CD14-positive monocyte (primary cell): ENCODE measurements at regions not wholly inside any gene's neighbourhood (a gene's known extent, or its start where the extent isn't known, plus 50 kb on each side); places are given as distances from the start of the nearest gene placed in this dataset.

ENCODE experiments used
- DNase-seq, 3 donors: peaks; one replicate each; pipeline ENCODE4 v3.0.0-alpha.2; 2011 to 2022
- H2AFZ ChIP-seq: 2 replicates; pipeline ENCODE4 v1.6.0; 2012; ENCODE audit warnings: mild to moderate bottlenecking, low read depth, low read length, inconsistent platforms; ENCODE audit not compliant: insufficient read depth, poor library complexity, severe bottlenecking
- H3K27ac ChIP-seq, 2 donors: 1 replicate in 1 of 2; 2 replicates in 1 of 2; pipeline ENCODE4 v1.5.1; 2012 to 2013; ENCODE audit warnings: low read length in 2 of 2, control low read depth in 1 of 2, inconsistent platforms in 1 of 2, low read depth in 1 of 2, mild to moderate bottlenecking in 1 of 2
- H3K27me3 ChIP-seq, 2 donors: one replicate each; pipeline versions ENCODE4 v1.6.0 to v1.6.1; 2011 to 2013; ENCODE audit warnings: low read length in 2 of 2; ENCODE audit not compliant: control insufficient read depth in 2 of 2, insufficient read depth in 2 of 2
- H3K36me3 ChIP-seq, 2 donors: replicated peaks in 1 of 2; 1 replicate in 1 of 2; 2 replicates in 1 of 2; pipeline versions ENCODE4 v1.5.1 to v1.6.1; 2012 to 2013; ENCODE audit warnings: low read length in 2 of 2, control low read depth in 1 of 2, inconsistent platforms in 1 of 2, mild to moderate bottlenecking in 1 of 2; ENCODE audit not compliant: insufficient read depth in 2 of 2, control insufficient read depth in 1 of 2
- H3K4me1 ChIP-seq, 2 donors: 1 replicate in 1 of 2; 2 replicates in 1 of 2; pipeline versions ENCODE4 v1.5.1 to v1.6.1; 2012 to 2013; ENCODE audit warnings: low read length in 2 of 2, control low read depth in 1 of 2, inconsistent platforms in 1 of 2, mild to moderate bottlenecking in 1 of 2, moderate library complexity in 1 of 2; ENCODE audit not compliant: insufficient read depth in 2 of 2, control insufficient read depth in 1 of 2
- H3K4me2 ChIP-seq: replicated peaks from 2 replicates; pipeline ENCODE3; 2012; ENCODE audit warnings: low read length, moderate library complexity, mild to moderate bottlenecking; ENCODE audit not compliant: poor library complexity, severe bottlenecking; ENCODE audit errors: extremely low read depth
- H3K4me3 ChIP-seq, 3 experiments: fragments of 200-600 bp in 1 of 3; sonication (generic) in 1 of 3; replicated peaks in 1 of 3; 1 replicate in 2 of 3; 2 replicates in 1 of 3; pipeline ENCODE4 v1.5.1; 2011 to 2013; ENCODE audit warnings: low read length in 3 of 3, mild to moderate bottlenecking in 3 of 3, control low read depth in 2 of 3, low read depth in 2 of 3, inconsistent platforms in 1 of 3, moderate library complexity in 1 of 3
- H3K79me2 ChIP-seq: 2 replicates; pipeline ENCODE4 v1.6.0; 2012; ENCODE audit warnings: mild to moderate bottlenecking, control low read depth, inconsistent platforms, low read length, moderate library complexity; ENCODE audit not compliant: insufficient read depth
- H3K9ac ChIP-seq: 2 replicates; pipeline ENCODE4 v1.6.0; 2017; ENCODE audit warnings: low read length, mild to moderate bottlenecking; ENCODE audit not compliant: insufficient read depth, poor library complexity, severe bottlenecking
- H3K9me3 ChIP-seq, 2 donors: replicated peaks in 1 of 2; 1 replicate in 1 of 2; 2 replicates in 1 of 2; pipeline versions ENCODE4 v1.5.1 to v1.6.1; 2012 to 2013; ENCODE audit warnings: low read length in 2 of 2, control low read depth in 1 of 2; ENCODE audit not compliant: control insufficient read depth in 1 of 2, insufficient read depth in 1 of 2
- H4K20me1 ChIP-seq: 2 replicates; pipeline ENCODE4 v1.6.0; 2012; ENCODE audit warnings: mild to moderate bottlenecking, low read length, control low read depth, moderate library complexity; ENCODE audit not compliant: insufficient read depth
- H3K27ac Mint-ChIP-seq, 7 donors: one replicate each; pipeline ENCODE4 v1.8.0; 2020; ENCODE audit warnings: mild to moderate bottlenecking in 7 of 7, mixed read lengths in 7 of 7, moderate library complexity in 6 of 7, inconsistent platforms in 2 of 7
- H3K27me3 Mint-ChIP-seq, 3 donors: one replicate each; pipeline ENCODE4 v1.8.0; 2021 to 2022; ENCODE audit warnings: low read depth in 3 of 3, mild to moderate bottlenecking in 3 of 3, mixed read lengths in 3 of 3, moderate library complexity in 3 of 3, inconsistent platforms in 1 of 3
- H3K36me3 Mint-ChIP-seq, 2 donors: one replicate each; pipeline ENCODE4 v1.8.0; 2020; ENCODE audit warnings: mixed read lengths in 2 of 2, inconsistent platforms in 1 of 2, mild to moderate bottlenecking in 1 of 2
- H3K4me1 Mint-ChIP-seq: one replicate; pipeline ENCODE4 v1.8.0; 2020; ENCODE audit warnings: mild to moderate bottlenecking, mixed read lengths
- H3K4me3 Mint-ChIP-seq, 2 donors: one replicate each; pipeline ENCODE4 v1.8.0; 2020; ENCODE audit warnings: mild to moderate bottlenecking in 2 of 2, mixed read lengths in 2 of 2, moderate library complexity in 1 of 2
- H3K9me3 Mint-ChIP-seq, 7 donors: one replicate each; pipeline ENCODE4 v1.8.0; 2020 to 2022; ENCODE audit warnings: mixed read lengths in 7 of 7, mild to moderate bottlenecking in 6 of 7, moderate library complexity in 6 of 7, inconsistent platforms in 2 of 7
- CTCF ChIP-seq: fragments of 200-600 bp; IDR thresholded peaks from one replicate; pipeline ENCODE4 v1.8.0; 2022; ENCODE audit warnings: antibody characterized with exemption, mild to moderate bottlenecking
- WGBS: methylation state at CpG from one replicate; pipeline ENCODE4 v1.1.5; 2013; ENCODE audit warnings: missing lambda C conversion rate; ENCODE audit not compliant: insufficient coverage; 5-methylcytosine and 5-hydroxymethylcytosine counted together
- intact Hi-C, 2 donors: fragments of 100-400 bp; cut with micrococcal nuclease; formaldehyde crosslinking; loops; one replicate each; pipeline versions ENCODE4 v1.15.0 to v1.15.1; 2023

GRCh38 chr16:9381905-9382304, 290.5 kb downstream of the HAPSTR1 start:
- Histone ChIP-seq H3K4me1 (peaks cover 5% of the 10 kb centered on the region in 2 donors), H2AFZ (no peak overlapping the region), H3K9me3 (peaks cover 0 to 11% of the 10 kb centered on the region in 2 donors), H3K27me3 (no peaks in the 10 kb centered on the region), H3K27ac (no peak overlapping the region), H3K36me3 (no peaks in the 10 kb centered on the region), H3K4me3 (no peak overlapping the region), H3K9ac (no peak overlapping the region), H3K4me2 (no peak overlapping the region), H4K20me1 (no peaks in the 10 kb centered on the region), H3K79me2 (no peaks in the 10 kb centered on the region)
- H3K4me3 Mint-ChIP-seq, result no peak overlapping the region
- peak overlapping the region in 1 of 7 donors; percentile 57 for H3K27ac Mint-ChIP-seq
- H3K4me1 Mint-ChIP-seq, result peaks cover 15% of the 10 kb centered on the region
- no peak for TF ChIP-seq CTCF
- H3K36me3 Mint-ChIP-seq, result no peaks in the 10 kb centered on the region
- WGBS, result 92% methylated on average over 2 of the region's 4 CpGs
- peaks cover under 1 to 26% (median 21%) of the 10 kb centered on the region in 7 donors for H3K9me3 Mint-ChIP-seq
- no peak for DNase-seq
- intact Hi-C loops, result no loop called here
- H3K27me3 Mint-ChIP-seq, result peaks cover 2 to 4% (median 4%) of the 10 kb centered on the region in 3 donors

DNA sequence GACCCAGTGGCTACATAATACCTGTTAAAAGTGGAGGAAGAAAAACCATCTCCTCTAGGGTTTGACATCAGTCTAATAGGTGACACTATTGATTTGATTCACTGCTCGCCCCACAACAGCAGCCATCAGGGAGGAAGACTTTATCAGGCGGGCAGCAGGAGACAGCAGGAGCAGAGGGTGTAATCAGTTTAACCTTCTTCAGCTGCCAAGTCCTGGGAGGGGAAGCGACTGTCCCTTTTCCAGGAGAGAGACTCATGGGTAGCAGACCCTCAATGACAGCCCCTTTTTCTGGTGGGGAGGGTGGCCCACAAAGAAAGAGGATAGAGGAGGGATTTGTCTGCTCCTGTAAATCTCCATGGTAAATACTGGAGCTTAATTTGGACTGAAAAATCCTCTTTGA, 291.8 kb downstream of the HAPSTR1 start:
- Histone ChIP-seq H3K36me3 (no peaks in the 10 kb centered on the region), H3K27ac (no peak overlapping the region), H3K4me2 (no peak overlapping the region), H3K4me1 (peaks cover 5% of the 10 kb centered on the region in 2 donors), H3K9me3 (peaks cover 11 to 22% of the 10 kb centered on the region in 2 donors), H3K79me2 (no peaks in the 10 kb centered on the region), H3K27me3 (no peaks in the 10 kb centered on the region), H2AFZ (no peak overlapping the region), H3K4me3 (no peak overlapping the region), H3K9ac (no peak overlapping the region), H4K20me1 (no peaks in the 10 kb centered on the region)
- no peak for TF ChIP-seq CTCF
- DNase-seq, result no peak
- H3K36me3 Mint-ChIP-seq, result no peaks in the 10 kb centered on the region
- peaks cover 9 to 33% (median 28%) of the 10 kb centered on the region in 7 donors for H3K9me3 Mint-ChIP-seq
- H3K27me3 Mint-ChIP-seq, result peaks cover 2 to 4% (median 2%) of the 10 kb centered on the region in 3 donors
- peaks cover 8% of the 10 kb centered on the region for H3K4me1 Mint-ChIP-seq
- H3K27ac Mint-ChIP-seq, result no peak overlapping the region
- WGBS, result no CpG with 5 or more reads among the region's 3 CpGs
- intact Hi-C loops, result no loop called here
- no peak overlapping the region for H3K4me3 Mint-ChIP-seq
